ENCODE measurements at regions not wholly inside any gene's neighbourhood (a gene's known extent, or its start where the extent isn't known, plus 50 kb on each side); places are given as distances from the start of the nearest gene placed in this dataset.

DNA sequence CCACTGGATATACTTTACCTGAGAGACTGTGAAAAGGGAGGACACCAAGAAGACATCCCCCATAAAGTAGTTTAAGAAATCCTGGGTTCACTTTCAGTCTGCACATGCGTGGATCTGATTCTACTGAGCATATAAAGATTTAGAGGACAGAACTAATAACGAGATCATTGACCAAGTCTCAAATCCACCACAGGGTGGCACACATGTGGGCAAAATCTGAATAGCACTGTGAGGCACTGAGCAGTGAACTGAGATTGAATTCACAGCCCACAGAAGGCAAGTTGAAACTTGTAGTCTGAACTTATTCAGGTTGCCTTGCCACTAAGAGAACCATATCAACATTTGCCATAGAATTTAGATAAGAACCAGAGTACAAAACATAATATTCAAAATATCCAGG, 818.6 kb downstream of the GRID1 start:
- TF ChIP-seq BHLHE40 (IDR thresholded peaks at IDR 0.05; ENCODE audit: borderline replicate concordance) (no peak), FOXM1 (IDR thresholded peaks at IDR 0.05; ENCODE audit: borderline replicate concordance) (no peak), SUZ12 (IDR thresholded peaks at IDR 0.05) (no peak), L3MBTL2 (conservative IDR thresholded peaks at IDR 0.05) (no peak), LEF1 (IDR thresholded peaks at IDR 0.05; ENCODE audit: borderline replicate concordance) (no peak), TARDBP (IDR thresholded peaks at IDR 0.05) (no peak), NFRKB (IDR thresholded peaks at IDR 0.05) (no peak), ZNF384 (IDR thresholded peaks at IDR 0.05) (no peak), FOXA1 (IDR thresholded peaks at IDR 0.05) (no peak), HDGF (IDR thresholded peaks at IDR 0.05; ENCODE audit: borderline replicate concordance) (no peak)

All from HEK293T (cell line).